GM12878 (cell line): ENCODE measurements at regions not wholly inside any gene's neighbourhood (a gene's known extent, or its start where the extent isn't known, plus 50 kb on each side); places are given as distances from the start of the nearest gene placed in this dataset.

Experiments
- ATAC-seq: fragments of 200-7000 bp; cut with Tn5 transposase; 3 replicates; pipeline ENCODE4 v1.9.1; 2020; ENCODE audit warnings: mild to moderate bottlenecking, moderate library complexity
- BruUV-seq: library from RNA; stranded (reverse); fragments of 400-500 nt; replicated peaks from 2 replicates; lab custom pipeline; 2021; lab: Mats Ljungman, UMichigan
- CTCF ChIA-PET: fragments of 300-600 bp; sonication (Branson Sonifier 250); formaldehyde crosslinking; extraction: SDS; loops from one replicate; lab custom pipeline; 2021; ENCODE audit warnings: inconsistent platforms; lab: Yijun Ruan, JAX
- POLR2A ChIA-PET: fragments of 350-600 bp; formaldehyde crosslinking; extraction: SDS; loops from one replicate; lab custom pipeline; 2021; ENCODE audit warnings: inconsistent platforms; lab: Charles Lee
- RAD21 ChIA-PET: fragments of 300-600 bp; sonication (Branson Sonifier 250); formaldehyde crosslinking; loops from one replicate; lab custom pipeline; 2023; ENCODE audit warnings: antibody characterized with exemption; ENCODE audit not compliant: unreplicated experiment; lab: Charles Lee
- SMC1A ChIA-PET: fragments of 300-600 bp; sonication (Branson Sonifier 250); formaldehyde crosslinking; loops from one replicate; lab custom pipeline; 2023; ENCODE audit not compliant: unreplicated experiment, uncharacterized antibody; lab: Charles Lee
- DNase-seq: peaks from one replicate; pipeline ENCODE4 v3.0.0-alpha.2; 2011; ENCODE audit warnings: low read depth, low spot score
- FAIRE-seq: peaks from 3 replicates; lab custom pipeline; 2011; peaks lifted over from hg19 to GRCh38; lab: Jason Lieb, UNC
- H2AFZ ChIP-seq: 2 replicates; pipeline ENCODE4 v1.6.0; 2011; ENCODE audit warnings: low read depth, low read length, control low read depth; ENCODE audit not compliant: control insufficient read depth
- H3K27ac ChIP-seq: 2 replicates; pipeline ENCODE4 v1.5.1; 2011; ENCODE audit warnings: control low read depth; ENCODE audit not compliant: control insufficient read depth, insufficient read depth
- H3K27me3 ChIP-seq, 2 experiments: replicated peaks in 1 of 2; 2 replicates each; pipeline versions ENCODE4 v1.6.0 to v1.6.1; 2011; ENCODE audit warnings: low read length in 1 of 2; ENCODE audit not compliant: control insufficient read depth in 2 of 2, insufficient read depth in 2 of 2
- H3K36me3 ChIP-seq, 2 experiments: 2 replicates each; pipeline ENCODE4 v1.5.1; 2011; ENCODE audit warnings: low read length in 1 of 2; ENCODE audit not compliant: control insufficient read depth in 2 of 2, insufficient read depth in 2 of 2
- H3K4me1 ChIP-seq: 2 replicates; pipeline ENCODE4 v1.6.1; 2011; ENCODE audit warnings: mild to moderate bottlenecking, low read length, moderate library complexity, mixed read lengths; ENCODE audit not compliant: control insufficient read depth, insufficient read depth
- H3K4me2 ChIP-seq: 2 replicates; pipeline ENCODE4 v1.6.0; 2011; ENCODE audit warnings: control low read depth; ENCODE audit not compliant: control insufficient read depth, insufficient read depth
- H3K4me3 ChIP-seq: fragments of 200-600 bp; sonication (generic); 2 replicates; pipeline ENCODE4 v1.5.1; 2016
- H3K79me2 ChIP-seq: 2 replicates; pipeline ENCODE4 v1.6.0; 2011; ENCODE audit warnings: low read length; ENCODE audit not compliant: control insufficient read depth, insufficient read depth
- H3K9ac ChIP-seq: 2 replicates; pipeline ENCODE4 v1.8.0; 2011; ENCODE audit warnings: low read length, control low read depth, mixed read lengths; ENCODE audit not compliant: control insufficient read depth, insufficient read depth
- H3K9me3 ChIP-seq: replicated peaks from 3 replicates; pipeline ENCODE4 v1.5.1; 2011; ENCODE audit warnings: mild to moderate bottlenecking, low read length; ENCODE audit not compliant: control insufficient read depth, insufficient read depth
- H4K20me1 ChIP-seq: 2 replicates; pipeline ENCODE4 v1.6.0; 2011; ENCODE audit not compliant: control insufficient read depth, insufficient read depth
- CEBPB ChIP-seq, 2 experiments: fragments of 150-350 bp in 1 of 2; IDR thresholded peaks; 2 replicates each; pipeline ENCODE4 v1.6.1; 2012 to 2014; ENCODE audit warnings: low read depth in 2 of 2, low read length in 2 of 2, borderline replicate concordance in 1 of 2, inconsistent platforms in 1 of 2
- EED ChIP-seq: sonication (generic); IDR thresholded peaks from 2 replicates; pipeline ENCODE4 v1.6.1; 2016; ENCODE audit warnings: antibody characterized with exemption, low read depth
- HDGF ChIP-seq: fragments of 450-650 bp; IDR thresholded peaks from 2 replicates; pipeline ENCODE4 v1.6.1; 2016; ENCODE audit warnings: antibody characterized with exemption
- IRF4 ChIP-seq: IDR thresholded peaks from 2 replicates; pipeline ENCODE4 v1.6.1; 2011; ENCODE audit warnings: low read depth, low read length
- MTA3 ChIP-seq: IDR thresholded peaks from 2 replicates; pipeline ENCODE4 v1.6.1; 2012; ENCODE audit warnings: low read length, inconsistent platforms, borderline replicate concordance
- MYB ChIP-seq: fragments of 150-350 bp; IDR thresholded peaks from 2 replicates; pipeline ENCODE4 v1.6.1; 2014; ENCODE audit warnings: mild to moderate bottlenecking, low read depth, low read length, borderline replicate concordance
- NRF1 ChIP-seq: conservative IDR thresholded peaks from 2 replicates; pipeline ENCODE4 v1.6.1; 2011; ENCODE audit warnings: mild to moderate bottlenecking, low read depth, low read length, improper control_type of control experiment
- SIX5 ChIP-seq: IDR thresholded peaks from 2 replicates; pipeline ENCODE4 v1.6.1; 2011; ENCODE audit warnings: mild to moderate bottlenecking, low read depth, low read length, moderate library complexity; ENCODE audit not compliant: severe bottlenecking
- SMC3 ChIP-seq: IDR thresholded peaks from 2 replicates; pipeline ENCODE4 v1.6.1; 2011; ENCODE audit warnings: low read length, improper control_type of control experiment, borderline replicate concordance
- YBX1 ChIP-seq: fragments of 450-650 bp; IDR thresholded peaks from 2 replicates; pipeline ENCODE4 v1.6.1; 2016; ENCODE audit warnings: antibody characterized with exemption
- WGBS: methylation state at CpG from one replicate; pipeline ENCODE4 v1.1.6; 2016; ENCODE audit warnings: low lambda C conversion rate; ENCODE audit not compliant: insufficient replicate concordance, insufficient coverage; ENCODE audit errors: missing lambda C conversion rate; 5-methylcytosine and 5-hydroxymethylcytosine counted together
- in situ Hi-C: fragments of 300-500 bp; cut with MboI; formaldehyde crosslinking; loops from 9 replicates; pipeline ENCODE4 v1.14.3; 2018; ENCODE audit warnings: mixed read lengths
- intact Hi-C: fragments of 100-400 bp; cut with micrococcal nuclease; formaldehyde crosslinking; loops from one replicate; pipeline ENCODE4 v1.14.2; 2022; ENCODE audit not compliant: unreplicated experiment
- TF ChIP-seq, protein P1 (sequence below): fragments of 450-650 bp; IDR thresholded peaks from 2 replicates; pipeline ENCODE4 v1.6.1; 2014; ENCODE audit warnings: mild to moderate bottlenecking

DNA sequence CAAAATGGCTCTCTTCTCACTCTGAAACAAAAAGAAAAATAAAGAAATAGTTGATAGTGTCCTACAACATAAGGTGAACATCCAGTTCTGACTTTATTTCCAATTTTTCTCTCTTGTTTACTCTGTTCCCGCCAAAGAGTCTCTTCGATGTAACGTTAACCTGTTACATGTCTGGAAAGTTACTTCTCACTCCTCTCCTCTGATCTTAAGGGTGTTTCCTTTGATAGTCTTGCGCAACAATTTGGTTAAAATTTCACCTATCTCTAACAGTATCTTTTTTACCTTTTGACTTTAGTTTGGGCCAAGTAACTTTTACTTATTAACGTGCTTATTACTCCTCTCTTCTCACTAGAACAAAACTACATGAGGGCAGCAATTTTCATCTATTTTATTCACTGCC lies 1450.2 kb downstream of the BRINP3 start:
- H3K9me3 ChIP-seq, result no peaks in the 10 kb centered on the region
- WGBS, result 57% methylated on average over 5 of the region's 5 CpGs
- no peaks in the 10 kb centered on the region for H4K20me1 ChIP-seq
- H3K27me3 ChIP-seq, result no peaks in the 10 kb centered on the region
- CTCF ChIA-PET, result no interaction called here
- intact Hi-C loops, result no loop called here
- no peak for TF ChIP-seq MYB
- no peak for TF ChIP-seq IRF4
- no peak for TF ChIP-seq MTA3
- TF ChIP-seq CEBPB (IDR thresholded peaks at IDR 0.05; ENCODE audit: borderline replicate concordance in 1 of 2, low read depth in 2 of 2, low read length in 2 of 2), result no peak
- no peak for TF ChIP-seq SIX5
- no peak for TF ChIP-seq NRF1
- no peak for TF ChIP-seq HDGF
- no peak for TF ChIP-seq YBX1
- no peak for TF ChIP-seq SMC3
- TF ChIP-seq, protein P1, sequence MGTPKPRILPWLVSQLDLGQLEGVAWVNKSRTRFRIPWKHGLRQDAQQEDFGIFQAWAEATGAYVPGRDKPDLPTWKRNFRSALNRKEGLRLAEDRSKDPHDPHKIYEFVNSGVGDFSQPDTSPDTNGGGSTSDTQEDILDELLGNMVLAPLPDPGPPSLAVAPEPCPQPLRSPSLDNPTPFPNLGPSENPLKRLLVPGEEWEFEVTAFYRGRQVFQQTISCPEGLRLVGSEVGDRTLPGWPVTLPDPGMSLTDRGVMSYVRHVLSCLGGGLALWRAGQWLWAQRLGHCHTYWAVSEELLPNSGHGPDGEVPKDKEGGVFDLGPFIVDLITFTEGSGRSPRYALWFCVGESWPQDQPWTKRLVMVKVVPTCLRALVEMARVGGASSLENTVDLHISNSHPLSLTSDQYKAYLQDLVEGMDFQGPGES, result no peak
- TF ChIP-seq EED, result no peak
- TF ChIP-seq, all 136 proteins: peak for 0
- H3K4me1 ChIP-seq, result no peaks in the 10 kb centered on the region
- FAIRE-seq (no peak), ATAC-seq (no peak), DNase-seq (no peak)
- RAD21 ChIA-PET, result no interaction called here
- no peaks in the 10 kb centered on the region for H3K36me3 ChIP-seq
- SMC1A ChIA-PET, result no interaction called here
- no peak overlapping the region for H3K4me2 ChIP-seq
- no peaks in the 10 kb centered on the region for H3K79me2 ChIP-seq
- no peak overlapping the region for H3K27ac ChIP-seq
- POLR2A ChIA-PET, result no interaction called here
- no peak overlapping the region for H3K9ac ChIP-seq
- no peak overlapping the region for H3K4me3 ChIP-seq
- no peak overlapping the region for H2AFZ ChIP-seq
- no TSS peak for BruUV-seq
- in situ Hi-C loops, result no loop called here
